Left ventricle myocardium inferior (tissue), 1 donor: ENCODE measurements at regions not wholly inside any gene's neighbourhood (a gene's known extent, or its start where the extent isn't known, plus 50 kb on each side); places are given as distances from the start of the nearest gene placed in this dataset.

Experiments
- DNase-seq: peaks from one replicate; pipeline ENCODE4 v3.0.0-alpha.2; 2020
- H3K27ac ChIP-seq: fragments of 200-600 bp; replicated peaks from 2 replicates; pipeline ENCODE4 v1.8.0; 2021
- H3K27me3 ChIP-seq: fragments of 200-600 bp; 2 replicates; pipeline ENCODE4 v1.8.0; 2021; ENCODE audit warnings: low read depth
- H3K36me3 ChIP-seq: fragments of 200-600 bp; 2 replicates; pipeline ENCODE4 v1.8.0; 2021
- H3K4me1 ChIP-seq: fragments of 200-600 bp; 2 replicates; pipeline ENCODE4 v1.8.0; 2021
- H3K4me3 ChIP-seq: fragments of 200-600 bp; 2 replicates; pipeline ENCODE4 v1.8.0; 2021; ENCODE audit warnings: mild to moderate bottlenecking, moderate library complexity
- H3K9me3 ChIP-seq: fragments of 200-600 bp; replicated peaks from 2 replicates; pipeline ENCODE4 v1.8.0; 2021
- intact Hi-C: fragments of 100-400 bp; cut with micrococcal nuclease; formaldehyde crosslinking; loops from one replicate; pipeline ENCODE4 v1.11.0; 2022
- TF ChIP-seq, protein P1 (sequence below): fragments of 200-600 bp; IDR thresholded peaks from 2 replicates; pipeline ENCODE4 v1.8.0; 2021; ENCODE audit warnings: antibody characterized with exemption, mild to moderate bottlenecking, borderline replicate concordance
- donor health status: DM: no; HTN: yes; CAD: no; lungs with severe emphysema.

DNA sequence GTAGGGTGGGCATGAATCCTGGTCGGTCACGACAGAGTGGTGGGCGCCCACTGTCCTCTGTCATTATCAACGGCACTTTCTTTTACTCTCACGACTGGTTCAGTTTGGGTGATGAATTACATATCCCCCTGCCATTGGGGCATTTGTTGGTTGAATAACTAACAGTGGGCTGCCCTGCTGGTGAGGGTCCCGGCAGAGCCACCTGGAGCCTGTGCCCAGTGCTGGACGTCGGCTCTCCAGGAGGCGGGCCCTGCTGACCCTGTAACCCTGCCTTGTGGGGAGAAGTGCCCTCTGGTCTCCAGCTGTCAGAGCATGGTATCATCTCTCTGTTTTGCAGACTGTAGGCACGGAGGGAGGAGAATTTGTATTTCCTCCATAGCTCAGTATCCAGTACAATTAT is 199.1 kb downstream of the GLRX3 start:
- no peaks in the 10 kb centered on the region for H3K36me3 ChIP-seq
- no peak for DNase-seq
- TF ChIP-seq, protein P1, sequence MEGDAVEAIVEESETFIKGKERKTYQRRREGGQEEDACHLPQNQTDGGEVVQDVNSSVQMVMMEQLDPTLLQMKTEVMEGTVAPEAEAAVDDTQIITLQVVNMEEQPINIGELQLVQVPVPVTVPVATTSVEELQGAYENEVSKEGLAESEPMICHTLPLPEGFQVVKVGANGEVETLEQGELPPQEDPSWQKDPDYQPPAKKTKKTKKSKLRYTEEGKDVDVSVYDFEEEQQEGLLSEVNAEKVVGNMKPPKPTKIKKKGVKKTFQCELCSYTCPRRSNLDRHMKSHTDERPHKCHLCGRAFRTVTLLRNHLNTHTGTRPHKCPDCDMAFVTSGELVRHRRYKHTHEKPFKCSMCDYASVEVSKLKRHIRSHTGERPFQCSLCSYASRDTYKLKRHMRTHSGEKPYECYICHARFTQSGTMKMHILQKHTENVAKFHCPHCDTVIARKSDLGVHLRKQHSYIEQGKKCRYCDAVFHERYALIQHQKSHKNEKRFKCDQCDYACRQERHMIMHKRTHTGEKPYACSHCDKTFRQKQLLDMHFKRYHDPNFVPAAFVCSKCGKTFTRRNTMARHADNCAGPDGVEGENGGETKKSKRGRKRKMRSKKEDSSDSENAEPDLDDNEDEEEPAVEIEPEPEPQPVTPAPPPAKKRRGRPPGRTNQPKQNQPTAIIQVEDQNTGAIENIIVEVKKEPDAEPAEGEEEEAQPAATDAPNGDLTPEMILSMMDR: no peak
- no peak overlapping the region for H3K4me3 ChIP-seq
- intact Hi-C loops: no loop called here
- H3K27me3 ChIP-seq: peaks cover 81% of the 10 kb centered on the region
- H3K4me1 ChIP-seq: no peaks in the 10 kb centered on the region
- H3K9me3 ChIP-seq: no peaks in the 10 kb centered on the region
- H3K27ac ChIP-seq: no peak overlapping the region

DNA sequence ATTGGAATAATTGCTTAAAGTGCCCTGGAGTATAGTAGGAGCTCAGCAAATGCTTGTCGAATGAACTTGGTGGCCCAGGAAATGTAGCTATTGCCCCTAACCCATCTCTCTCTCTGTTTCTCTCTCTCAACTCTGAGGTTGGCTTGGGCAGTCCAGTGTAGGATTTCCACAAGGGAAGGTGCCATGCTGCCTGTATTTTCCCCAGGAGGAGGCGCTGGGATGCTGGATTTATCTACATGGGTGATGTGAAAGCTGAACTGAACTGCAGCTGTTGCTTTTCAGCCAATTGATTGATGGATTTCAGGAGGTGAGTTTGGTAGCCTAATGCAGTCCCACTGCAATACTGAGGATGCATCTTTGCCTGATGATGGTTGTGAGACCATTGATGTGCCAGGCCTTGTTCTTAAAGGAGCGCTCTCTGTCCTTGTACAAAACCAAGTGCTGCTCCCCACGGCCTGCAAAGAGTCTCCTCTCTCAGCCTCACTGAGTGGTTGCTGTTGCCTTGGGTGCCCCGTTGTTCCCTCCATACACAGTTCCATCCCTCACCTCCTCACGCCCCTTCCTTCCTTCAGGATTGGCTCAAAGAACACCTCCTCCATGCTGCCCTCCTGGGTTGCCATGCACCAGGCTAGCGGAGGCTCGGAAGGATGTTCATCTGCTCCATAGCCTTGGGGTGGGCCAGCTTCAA is 200.6 kb downstream of the GLRX3 start:
- no peaks in the 10 kb centered on the region for H3K36me3 ChIP-seq
- TF ChIP-seq, protein P1: no peak
- DNase-seq: no peak
- no peaks in the 10 kb centered on the region for H3K4me1 ChIP-seq
- no peaks in the 10 kb centered on the region for H3K9me3 ChIP-seq
- H3K4me3 ChIP-seq: no peak overlapping the region
- intact Hi-C loops: no loop called here
- no peak overlapping the region for H3K27ac ChIP-seq
- H3K27me3 ChIP-seq: peaks cover 78% of the 10 kb centered on the region

DNA sequence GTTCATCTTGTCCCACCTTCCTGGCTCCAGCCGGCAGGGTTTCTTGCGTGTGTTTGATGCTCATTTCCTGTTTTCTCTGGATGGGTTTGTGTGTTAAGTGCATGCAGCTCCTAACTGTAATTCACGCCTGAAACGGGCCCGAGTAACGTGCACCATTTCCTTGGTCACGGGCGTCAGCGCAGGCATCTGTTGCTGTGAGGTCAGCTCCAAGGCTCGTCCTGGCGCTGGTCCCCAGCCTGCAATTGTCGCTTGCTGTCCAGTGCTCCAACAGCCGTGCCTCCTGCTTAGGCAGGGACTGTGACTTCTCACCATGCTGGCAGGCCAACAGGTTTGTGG is 201.1 kb downstream of the GLRX3 start:
- Histone ChIP-seq H3K27me3 (peaks cover 78% of the 10 kb centered on the region), H3K9me3 (no peaks in the 10 kb centered on the region), H3K4me3 (no peak overlapping the region), H3K36me3 (no peaks in the 10 kb centered on the region), H3K27ac (no peak overlapping the region), H3K4me1 (no peaks in the 10 kb centered on the region)
- intact Hi-C loops: no loop called here
- TF ChIP-seq, protein P1: no peak
- no peak for DNase-seq

DNA sequence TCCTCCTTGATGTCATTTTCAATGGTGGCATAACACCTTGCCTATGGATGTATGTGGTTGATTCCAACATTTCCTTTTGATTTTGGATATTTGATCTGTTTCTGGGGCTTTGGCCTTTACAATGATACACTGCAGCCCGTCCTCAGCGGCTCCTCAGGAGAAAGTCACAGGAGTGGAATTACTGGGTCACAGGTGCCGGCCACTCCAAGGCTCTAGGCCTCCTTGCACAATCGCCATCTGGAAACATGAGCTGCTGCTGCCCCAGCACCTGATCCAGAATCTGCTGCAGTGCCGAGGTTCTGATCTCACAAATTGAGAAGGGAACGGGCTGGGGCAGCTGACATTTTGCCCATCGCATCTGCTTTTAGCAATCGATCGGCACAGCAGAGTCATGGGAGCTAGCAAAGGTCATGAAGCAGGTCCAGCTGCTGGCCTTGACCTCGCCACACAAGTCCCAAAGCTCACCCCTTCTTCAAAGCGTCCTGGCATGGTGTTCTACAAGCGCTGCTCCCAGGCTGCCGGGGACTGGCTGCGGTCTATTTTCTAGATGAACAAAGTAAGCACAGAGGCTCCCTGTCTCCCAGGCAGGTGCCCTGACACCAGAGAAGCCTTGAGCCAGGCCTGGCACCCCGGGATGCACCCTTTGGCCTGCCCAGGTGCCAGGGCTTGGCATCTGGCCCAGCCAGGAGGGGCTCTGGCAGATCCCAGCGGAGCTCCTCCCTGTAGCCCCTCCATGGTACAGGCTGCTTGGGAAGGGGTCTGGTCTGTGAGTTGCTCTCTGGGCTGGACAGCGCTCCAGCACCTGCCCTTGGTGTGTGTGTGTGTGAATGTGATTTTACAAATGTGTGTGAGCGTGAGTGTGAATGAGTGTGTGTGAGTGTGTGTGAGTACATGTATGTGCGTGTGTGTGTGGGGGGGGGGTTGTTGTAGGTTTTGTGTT is 201.8 kb downstream of the GLRX3 start:
- Histone ChIP-seq H3K9me3 (no peaks in the 10 kb centered on the region), H3K27ac (no peak overlapping the region), H3K4me3 (no peak overlapping the region), H3K27me3 (peaks cover 79% of the 10 kb centered on the region), H3K4me1 (no peaks in the 10 kb centered on the region), H3K36me3 (no peaks in the 10 kb centered on the region)
- TF ChIP-seq, protein P1: no peak
- intact Hi-C loops: no loop called here
- DNase-seq: no peak

DNA sequence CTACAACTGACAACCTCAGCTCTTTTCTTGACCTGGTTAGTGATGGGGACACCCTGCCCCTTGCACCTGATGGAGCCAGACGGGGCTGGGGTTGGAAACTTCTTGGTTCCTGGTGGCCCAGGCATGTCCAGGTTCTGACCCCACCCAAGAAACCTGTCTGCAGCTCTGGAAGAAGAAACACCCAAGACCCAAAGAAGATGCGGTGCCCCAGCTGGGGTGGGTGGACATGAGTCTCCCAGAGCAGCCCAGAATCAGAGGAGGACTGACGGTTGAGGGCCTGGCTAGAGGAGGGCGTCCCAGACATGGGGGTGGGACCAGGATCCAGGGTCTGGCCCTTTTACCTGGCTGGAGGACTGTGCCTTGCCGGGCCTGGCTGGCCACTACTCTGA is 202.4 kb downstream of the GLRX3 start:
- no peak for DNase-seq
- TF ChIP-seq, protein P1: no peak
- H3K36me3 ChIP-seq: no peaks in the 10 kb centered on the region
- H3K27ac ChIP-seq: no peak overlapping the region
- H3K4me1 ChIP-seq: no peaks in the 10 kb centered on the region
- no peaks in the 10 kb centered on the region for H3K9me3 ChIP-seq
- no peak overlapping the region for H3K4me3 ChIP-seq
- intact Hi-C loops: no loop called here
- H3K27me3 ChIP-seq: peaks cover 86% of the 10 kb centered on the region
